ENCODE measurements at regions not wholly inside any gene's neighbourhood (a gene's known extent, or its start where the extent isn't known, plus 50 kb on each side); places are given as distances from the start of the nearest gene placed in this dataset.

DNA sequence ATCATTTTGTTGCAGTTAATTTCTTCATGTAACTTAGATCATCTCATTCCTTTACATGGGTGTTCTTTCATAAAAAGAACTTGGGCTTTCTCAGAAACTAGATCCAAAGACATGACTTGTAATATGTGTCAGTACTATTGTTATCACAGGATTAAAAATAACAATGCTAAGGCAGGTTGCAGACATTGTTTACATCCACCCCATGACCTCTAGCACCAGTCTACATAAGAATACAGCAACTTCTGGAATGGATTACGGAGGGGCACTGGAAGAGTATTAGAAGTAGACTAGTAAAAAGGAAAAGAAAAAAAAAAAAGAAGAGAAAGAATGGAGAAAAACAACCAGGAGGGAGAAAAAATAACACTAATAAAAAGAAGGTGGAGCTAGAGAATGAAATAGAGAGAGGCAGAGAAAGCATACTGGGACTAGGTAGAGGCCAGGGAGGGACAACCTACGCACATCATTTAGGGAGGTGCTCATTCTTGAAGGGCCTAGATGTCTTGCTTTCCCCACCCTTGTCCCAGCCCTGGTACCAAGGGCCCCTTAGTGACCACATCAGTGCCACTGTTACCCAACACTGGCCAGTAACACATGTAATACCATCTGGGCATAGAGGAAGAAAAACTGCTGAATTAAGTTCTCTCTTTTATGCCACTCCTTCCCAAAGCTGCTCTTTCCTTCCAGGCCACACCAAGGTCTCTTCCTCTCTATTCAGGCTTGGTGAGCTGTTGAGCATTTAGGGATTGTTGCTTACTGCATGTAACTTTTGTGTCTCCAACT, 70.6 kb upstream of the KLF7 start:
- no peak for DNase-seq (ENCODE audit: low spot score)

DNA sequence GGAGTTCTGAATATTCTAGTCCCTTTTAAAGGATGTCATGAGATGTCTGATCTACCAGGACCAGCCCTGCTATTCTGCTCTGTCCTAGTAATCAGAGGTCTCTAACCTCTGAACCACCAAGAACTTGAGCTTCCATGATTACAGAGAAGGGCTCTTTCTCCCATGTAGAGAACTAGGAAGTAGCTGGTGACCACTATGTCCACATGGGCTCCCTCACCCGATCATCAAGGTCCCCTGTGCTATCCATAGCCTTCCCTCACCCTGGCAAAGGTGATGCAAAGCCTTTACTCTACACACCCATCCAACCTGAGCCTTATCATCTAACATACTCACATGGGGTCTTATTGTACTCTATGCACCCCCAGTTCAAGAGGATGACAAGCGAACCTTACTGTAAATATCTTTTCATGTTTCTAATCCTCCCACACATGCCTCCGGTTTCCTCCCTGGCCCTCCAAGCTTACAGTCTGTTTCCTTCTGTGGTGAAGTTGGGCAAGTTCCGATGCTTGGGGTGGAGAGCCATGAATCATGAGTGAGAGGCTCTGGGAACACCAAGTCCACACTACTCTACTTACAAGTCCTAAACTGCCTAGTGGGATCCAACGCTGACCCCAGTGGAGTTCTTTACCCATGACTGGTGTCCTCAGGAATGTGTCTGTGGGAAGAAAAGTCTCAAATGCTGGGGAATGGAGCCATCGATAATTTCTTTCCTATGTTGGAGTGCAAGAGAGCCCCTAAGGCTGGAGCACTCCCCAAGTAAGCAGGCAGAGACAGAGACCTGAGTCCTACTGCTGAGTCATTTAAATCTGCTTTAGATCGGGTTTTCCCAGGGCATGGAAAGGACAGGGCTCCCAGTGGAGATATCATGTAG, 73.3 kb upstream of the KLF7 start:
- no peak for DNase-seq (ENCODE audit: low spot score)

DNA sequence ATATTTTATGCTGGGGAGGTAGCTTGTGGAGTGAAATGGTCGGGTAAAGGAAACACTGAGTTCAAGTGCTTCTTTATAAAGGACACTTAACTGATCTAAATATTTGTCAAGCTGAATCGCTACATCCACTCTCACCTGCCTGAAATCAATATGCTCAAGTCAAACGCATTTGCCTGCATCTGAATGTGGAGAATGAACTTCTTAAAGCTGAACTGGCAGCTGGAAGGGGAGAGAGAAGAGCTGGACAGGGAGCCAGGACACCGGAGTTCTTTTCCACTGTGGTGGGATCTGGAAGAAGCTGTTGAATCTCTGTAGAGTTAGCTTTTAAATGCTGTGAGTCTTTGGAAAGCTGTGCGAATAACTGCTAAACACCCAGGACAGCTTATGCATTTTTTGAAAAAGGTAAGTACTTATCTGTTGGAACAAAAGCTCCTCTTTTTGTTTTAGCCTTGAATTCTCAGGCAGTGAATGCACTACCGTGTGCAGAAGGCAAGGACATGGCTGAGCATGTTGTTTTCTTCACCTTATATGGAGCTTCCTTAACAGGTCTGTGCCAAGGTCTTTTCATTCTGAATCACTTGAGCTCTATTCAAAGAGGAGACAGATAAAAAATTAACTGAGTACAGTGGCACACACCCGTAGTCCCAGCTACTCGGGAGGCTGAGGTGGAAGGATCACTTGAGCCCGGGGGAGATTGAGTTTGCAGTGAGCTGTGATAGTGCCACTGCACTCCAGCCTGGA, 74.2 kb upstream of the KLF7 start:
- no peak for DNase-seq (ENCODE audit: low spot score)

GRCh38 chr2:207240649-207241048, 74.9 kb upstream of the KLF7 start:
- DNase-seq (ENCODE audit: low spot score), result no peak

- DNase-seq (ENCODE audit: low spot score), result no peak
Observed at GRCh38 chr2:207241198-207241597, 75.5 kb upstream of the KLF7 start.

DNA sequence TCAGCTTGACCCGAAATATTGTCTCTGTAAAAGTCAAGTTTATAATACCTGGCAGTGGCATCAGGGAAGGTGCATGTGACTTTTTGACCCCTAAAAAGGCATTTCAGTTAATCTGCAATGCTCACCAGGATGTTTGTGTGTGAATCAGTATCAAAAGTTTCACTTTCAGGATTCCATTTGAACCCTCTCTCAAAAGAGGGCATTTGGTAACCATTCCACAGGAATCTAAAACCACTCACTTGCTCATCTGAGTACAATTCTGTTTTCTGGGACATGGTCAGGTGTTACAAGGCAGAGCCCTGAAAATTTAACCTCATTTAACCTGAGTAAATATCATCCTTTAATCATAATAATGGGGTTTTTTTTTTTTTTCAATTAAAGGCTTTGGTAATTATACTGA, 77.9 kb upstream of the KLF7 start:
- no peak for DNase-seq (ENCODE audit: low spot score)

DNA sequence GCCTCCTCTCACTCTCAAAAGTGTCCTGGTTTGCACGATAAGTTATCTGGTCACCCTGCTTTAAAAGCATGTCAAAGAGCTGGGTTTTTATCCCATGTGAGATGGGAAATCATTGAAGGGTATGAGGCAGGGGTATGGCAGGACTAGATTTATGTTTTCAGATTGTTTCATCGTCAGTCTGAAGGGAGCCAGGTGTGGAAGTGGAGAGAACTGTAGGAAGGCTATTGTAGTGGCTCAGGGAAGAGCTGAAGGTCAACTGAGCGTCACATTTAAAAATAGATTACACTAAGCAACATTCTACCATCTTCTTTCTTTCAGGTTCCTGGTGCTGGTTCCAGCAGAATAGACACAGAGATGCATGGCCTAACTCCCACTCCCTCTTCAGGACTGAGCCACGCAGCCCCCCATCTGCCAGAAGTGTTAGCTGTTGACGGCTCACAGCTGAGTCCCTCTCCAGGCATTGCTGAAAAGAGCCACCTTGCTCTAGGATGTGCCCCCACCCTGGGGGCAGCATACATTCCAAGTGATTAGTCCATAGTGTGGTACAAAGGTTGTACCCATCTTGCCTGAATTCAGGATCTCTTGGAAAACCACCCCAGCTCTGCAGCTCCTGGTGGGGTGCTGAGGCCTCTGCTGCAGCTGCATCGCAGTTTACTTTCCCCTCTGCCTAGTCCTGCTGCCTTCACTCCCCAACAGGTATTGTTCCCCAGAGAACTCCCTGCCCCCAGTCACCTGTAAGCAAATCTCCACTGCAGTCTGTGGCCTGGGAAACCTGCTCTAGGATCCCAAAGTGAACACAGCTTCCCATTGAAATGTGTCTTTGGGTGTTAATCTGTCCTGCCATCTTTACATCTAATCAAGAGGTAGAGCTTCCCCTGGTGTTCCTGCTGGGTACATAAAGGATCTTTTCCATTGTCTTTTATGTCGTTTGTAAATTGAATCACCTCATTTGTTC, 79.5 kb upstream of the KLF7 start:
- no peak for DNase-seq (ENCODE audit: low spot score)

DNA sequence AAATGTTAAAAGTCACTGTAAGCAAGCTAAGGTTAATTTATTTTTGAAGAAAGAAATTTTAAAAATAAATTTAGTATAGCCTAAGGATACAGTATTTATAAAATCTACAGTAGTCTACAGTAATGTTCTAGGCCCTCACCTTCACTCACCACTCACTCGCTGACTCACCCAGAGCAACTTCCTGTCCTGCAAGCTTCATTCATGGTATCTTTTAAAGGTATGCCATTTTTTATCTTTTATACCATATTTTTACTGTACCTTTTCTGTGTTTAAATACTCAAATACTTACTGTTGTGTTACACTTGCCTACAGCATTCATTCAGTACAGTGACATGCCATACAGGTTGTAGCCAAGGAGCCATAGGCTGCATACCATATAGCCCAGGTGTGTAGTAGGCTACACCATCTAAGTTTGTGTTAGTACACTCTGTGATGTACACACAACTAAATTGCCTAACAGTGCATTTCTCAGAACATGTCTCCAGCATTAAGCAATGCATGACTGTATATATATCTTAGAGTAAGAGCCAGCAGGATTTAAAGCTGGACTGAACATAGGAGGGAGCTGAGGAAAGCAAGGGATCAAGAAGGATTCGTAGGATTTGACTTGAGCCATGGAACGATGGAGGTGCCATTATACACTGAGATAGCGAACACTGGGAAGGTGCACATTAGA, 83.1 kb upstream of the KLF7 start:
- DNase-seq (ENCODE audit: low spot score), result no peak

GRCh38 chr2:207251022-207251421, 85.3 kb upstream of the KLF7 start:
- DNase-seq (ENCODE audit: low spot score), result no peak

- DNase-seq (ENCODE audit: low spot score), result no peak
Observed at GRCh38 chr2:207251573-207252192, 85.9 kb upstream of the KLF7 start.

DNA sequence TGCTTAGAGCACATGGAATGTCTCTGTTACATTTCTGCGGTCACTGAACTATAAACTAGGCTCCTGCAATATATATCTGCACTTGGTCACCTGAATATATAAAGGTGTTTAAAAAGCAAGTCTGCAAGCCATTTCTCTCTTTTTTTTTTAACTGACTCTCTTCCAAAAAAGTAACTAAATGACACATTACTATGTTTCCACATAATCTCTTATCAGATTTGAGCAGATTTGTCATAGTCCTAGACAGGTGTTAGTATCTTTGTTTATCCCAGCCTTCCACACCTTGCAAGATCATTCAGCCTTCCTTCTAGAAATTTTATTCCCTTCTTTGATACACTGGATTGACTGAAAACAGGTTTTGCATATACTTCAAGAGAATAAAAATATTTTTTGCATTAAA, 86.7 kb upstream of the KLF7 start:
- DNase-seq (ENCODE audit: low spot score), result no peak

DNA sequence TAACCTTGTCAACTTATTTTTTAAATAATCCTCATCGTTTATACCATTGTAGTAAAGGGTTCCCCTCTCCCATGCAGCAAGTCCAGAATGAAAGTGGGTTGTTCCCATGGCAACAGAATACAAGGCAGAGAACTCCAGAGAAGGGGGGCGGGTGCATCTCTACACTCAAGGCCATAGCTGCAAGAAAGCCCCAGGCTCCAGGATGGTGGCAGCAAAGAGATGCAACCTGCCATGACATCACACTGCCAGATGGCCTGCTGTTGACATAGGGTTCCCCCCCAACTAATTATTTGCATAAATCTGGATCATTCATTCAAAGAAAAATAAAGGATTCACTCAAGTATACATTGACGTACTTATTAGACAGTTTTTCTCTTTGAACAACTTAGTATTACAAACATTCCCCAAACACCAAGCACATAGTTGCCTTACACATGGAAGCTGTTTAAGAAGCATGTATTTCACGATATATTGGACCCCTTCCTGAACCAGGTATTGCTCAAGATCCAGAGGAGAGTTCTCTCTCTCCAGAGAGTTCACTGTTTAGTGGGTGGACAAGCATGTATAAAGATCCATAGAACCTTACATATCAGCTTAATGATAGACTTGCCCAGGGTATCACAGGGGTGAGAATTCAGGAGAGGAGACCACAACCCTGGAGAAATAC, 87.4 kb upstream of the KLF7 start:
- DNase-seq (ENCODE audit: low spot score), result no peak

DNA sequence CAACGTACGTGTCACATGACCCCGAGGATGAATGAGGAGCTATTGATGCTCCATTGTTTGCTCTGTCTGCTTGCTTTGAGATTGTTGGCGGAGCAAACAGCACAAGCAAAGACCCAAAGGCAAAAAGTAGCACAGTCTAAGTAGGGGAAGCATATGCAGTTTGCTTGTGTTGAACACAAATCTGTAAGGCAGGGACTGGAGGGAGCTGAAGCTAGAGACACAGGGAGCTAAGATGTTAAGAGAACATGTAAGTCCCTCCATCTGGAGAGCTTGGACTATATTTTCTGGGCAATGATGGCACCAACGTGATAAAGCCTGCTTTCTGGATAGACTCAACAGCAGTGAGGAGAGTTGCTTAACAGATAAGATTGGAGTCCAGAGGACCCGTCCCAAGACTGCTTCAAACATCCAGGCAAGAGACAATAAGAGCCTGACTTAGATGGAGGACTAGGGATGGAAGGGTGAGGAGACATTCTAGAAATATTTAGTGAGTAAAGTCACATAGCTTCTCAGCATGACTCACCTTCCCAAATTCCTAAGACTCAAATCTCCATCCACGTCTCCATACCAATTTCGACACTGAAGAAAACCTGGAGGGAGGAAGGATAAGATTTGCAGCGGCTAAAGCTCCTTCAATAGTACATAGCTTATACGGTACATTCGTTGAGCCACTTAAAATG, 88.1 kb upstream of the KLF7 start:
- DNase-seq (ENCODE audit: low spot score), result no peak

GRCh38 chr2:207254591-207255464, 89.1 kb upstream of the KLF7 start:
- DNase-seq (ENCODE audit: low spot score), result no peak

GRCh38 chr2:207255565-207256470, 90.1 kb upstream of the KLF7 start:
- no peak for DNase-seq (ENCODE audit: low spot score)

- DNase-seq (ENCODE audit: low spot score), result no peak
Observed at GRCh38 chr2:207256476-207257207, 90.9 kb upstream of the KLF7 start.
